Vagina (tissue), 2 donors: ENCODE measurements at regions not wholly inside any gene's neighbourhood (a gene's known extent, or its start where the extent isn't known, plus 50 kb on each side); places are given as distances from the start of the nearest gene placed in this dataset.

Source experiments
- CTCF ChIP-seq, 3 experiments: fragments of 450-650 bp in 2 of 3; fragments of 200-600 bp in 1 of 3; sonication (generic) in 1 of 3; IDR thresholded peaks; one replicate each; pipeline ENCODE4 v1.5.1; 2017 to 2019; ENCODE audit warnings: antibody characterized with exemption in 3 of 3, mild to moderate bottlenecking in 2 of 3, moderate library complexity in 2 of 3
- POLR2AphosphoS5 ChIP-seq, 2 donors: sonication (generic); formaldehyde crosslinking; IDR thresholded peaks; one replicate each; pipeline ENCODE4 v1.9.0; 2017; ENCODE audit warnings: antibody characterized with exemption in 2 of 2, mild to moderate bottlenecking in 2 of 2, low read depth in 1 of 2; ENCODE audit not compliant: insufficient read depth in 1 of 2

DNA sequence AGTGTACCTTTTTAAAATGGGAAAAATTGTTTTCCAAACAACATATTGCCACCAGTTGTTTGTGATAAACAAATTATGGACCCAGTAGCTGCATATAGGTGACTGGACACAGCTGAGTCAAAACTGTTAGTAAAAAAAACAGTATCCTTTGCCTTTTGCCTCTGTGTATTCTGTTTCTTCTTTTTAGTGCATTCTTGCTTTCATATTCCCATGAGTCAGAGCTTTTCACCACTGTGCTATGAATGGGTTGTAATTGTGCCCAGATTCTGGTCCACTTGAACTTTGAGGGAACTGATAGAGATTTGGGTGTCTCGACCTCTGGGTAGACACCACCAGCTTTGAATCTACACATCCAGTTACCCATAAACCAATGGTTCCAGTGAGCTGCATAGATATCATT is 1441.9 kb upstream of the ZEB2 start:
- TF ChIP-seq CTCF (IDR thresholded peaks at IDR 0.05) (no peak), POLR2AphosphoS5 (IDR thresholded peaks at IDR 0.05; ENCODE audit: insufficient read depth in 1 of 2, low read depth in 1 of 2) (no peak)
